CD4-positive, alpha-beta T cell (primary cell): ENCODE measurements at regions not wholly inside any gene's neighbourhood (a gene's known extent, or its start where the extent isn't known, plus 50 kb on each side); places are given as distances from the start of the nearest gene placed in this dataset.

Source experiments
- ATAC-seq: fragments of 200-7000 bp; cut with Tn5 transposase; one replicate; pipeline ENCODE4 v1.10.0; 2022; ENCODE audit warnings: mild to moderate bottlenecking; ENCODE audit not compliant: poor library complexity
- CTCF ChIA-PET: fragments of 350-600 bp; sonication (Branson Sonifier 250); formaldehyde crosslinking; loops from one replicate; lab custom pipeline; 2021; ENCODE audit warnings: antibody characterized with exemption, inconsistent platforms; lab: Charles Lee
- POLR2A ChIA-PET: fragments of 350-600 bp; sonication (Branson Sonifier 250); formaldehyde crosslinking; loops from one replicate; lab custom pipeline; 2021; ENCODE audit warnings: antibody characterized with exemption, inconsistent platforms; lab: Charles Lee
- DNase-seq, 14 experiments: peaks; one replicate each; pipeline ENCODE4 v3.0.0-alpha.2; 2013 to 2020; ENCODE audit warnings: mixed read lengths in 2 of 14
- H3K27ac ChIP-seq, 2 donors: one replicate each; pipeline versions ENCODE4 v1.5.1 to v1.7.0; 2013; ENCODE audit warnings: low read length in 2 of 2, low read depth in 1 of 2, mild to moderate bottlenecking in 1 of 2
- H3K27me3 ChIP-seq, 2 experiments: 1 replicate in 1 of 2; 2 replicates in 1 of 2; pipeline versions ENCODE4 v1.6.1 to v1.7.0; 2013; ENCODE audit warnings: low read length in 2 of 2, control low read depth in 1 of 2, mild to moderate bottlenecking in 1 of 2, moderate library complexity in 1 of 2; ENCODE audit not compliant: insufficient read depth in 2 of 2, control insufficient read depth in 1 of 2
- H3K36me3 ChIP-seq: one replicate; pipeline ENCODE4 v1.6.1; 2013; ENCODE audit warnings: low read length, control low read depth; ENCODE audit not compliant: insufficient read depth
- H3K4me1 ChIP-seq: one replicate; pipeline ENCODE4 v1.6.1; 2013; ENCODE audit warnings: low read length, control low read depth; ENCODE audit not compliant: insufficient read depth
- H3K4me3 ChIP-seq: one replicate; pipeline ENCODE4 v1.5.1; 2013; ENCODE audit warnings: mild to moderate bottlenecking, low read length, moderate library complexity
- H3K9me3 ChIP-seq, 2 experiments: 1 replicate in 1 of 2; 2 replicates in 1 of 2; pipeline versions ENCODE4 v1.6.1 to v1.7.0; 2013; ENCODE audit warnings: low read length in 2 of 2, mild to moderate bottlenecking in 2 of 2, control low read depth in 1 of 2, moderate library complexity in 1 of 2; ENCODE audit not compliant: control insufficient read depth in 1 of 2, insufficient read depth in 1 of 2
- H3K27ac Mint-ChIP-seq: one replicate; pipeline ENCODE4 v1.8.0; 2020; ENCODE audit warnings: mixed read lengths
- H3K27me3 Mint-ChIP-seq: one replicate; pipeline ENCODE4 v1.8.0; 2021; ENCODE audit warnings: mixed read lengths
- H3K36me3 Mint-ChIP-seq: one replicate; pipeline ENCODE4 v1.8.0; 2021; ENCODE audit warnings: low read depth, mixed read lengths
- H3K4me1 Mint-ChIP-seq: one replicate; pipeline ENCODE4 v1.8.0; 2021; ENCODE audit warnings: low read depth, mixed read lengths
- H3K4me3 Mint-ChIP-seq: one replicate; pipeline ENCODE4 v1.8.0; 2020; ENCODE audit warnings: mild to moderate bottlenecking, mixed read lengths
- H3K9me3 Mint-ChIP-seq: one replicate; pipeline ENCODE4 v1.8.0; 2020; ENCODE audit warnings: mixed read lengths
- CTCF ChIP-seq: fragments of 200-600 bp; IDR thresholded peaks from one replicate; pipeline ENCODE4 v1.8.0; 2022; ENCODE audit warnings: antibody characterized with exemption, mild to moderate bottlenecking
- intact Hi-C, 2 experiments: fragments of 100-400 bp; cut with DNase I in 1 of 2; cut with micrococcal nuclease in 1 of 2; formaldehyde crosslinking; loops; one replicate each; pipeline versions ENCODE4 v1.15.1 to v1.9.0; 2023 to 2025; cut with DNase I, micrococcal nuclease

GRCh38 chr3:67296039-67296892, 298.2 kb downstream of the KBTBD8 start:
- no peaks in the 10 kb centered on the region for H3K4me1 ChIP-seq
- no peaks in the 10 kb centered on the region for H3K4me1 Mint-ChIP-seq
- DNase-seq = no peak
- intact Hi-C loops = no loop called here
- ChIA-PET POLR2A (no interaction called here), CTCF (no interaction called here)
- H3K4me3 Mint-ChIP-seq = no peak overlapping the region
- H3K27ac ChIP-seq = no peak overlapping the region
- H3K9me3 Mint-ChIP-seq = no peaks in the 10 kb centered on the region
- no peak overlapping the region for H3K27ac Mint-ChIP-seq
- no peak for ATAC-seq
- no peak for TF ChIP-seq CTCF
- H3K36me3 ChIP-seq = no peaks in the 10 kb centered on the region
- no peak overlapping the region for H3K4me3 ChIP-seq
- H3K27me3 ChIP-seq = no peaks in the 10 kb centered on the region
- H3K9me3 ChIP-seq = no peaks in the 10 kb centered on the region
- H3K27me3 Mint-ChIP-seq = no peaks in the 10 kb centered on the region
- no peaks in the 10 kb centered on the region for H3K36me3 Mint-ChIP-seq

- no peaks in the 10 kb centered on the region for H3K36me3 Mint-ChIP-seq
These were observed 299.8 kb downstream of the KBTBD8 start for GRCh38 chr3:67297715-67298475.

GRCh38 chr3:67301556-67301955, 303.4 kb downstream of the KBTBD8 start:
- no peak overlapping the region for H3K4me3 Mint-ChIP-seq
- Histone ChIP-seq H3K4me3 (no peak overlapping the region), H3K27me3 (no peaks in the 10 kb centered on the region), H3K27ac (no peak overlapping the region), H3K9me3 (no peaks in the 10 kb centered on the region), H3K36me3 (no peaks in the 10 kb centered on the region), H3K4me1 (no peaks in the 10 kb centered on the region)
- ChIA-PET CTCF (no interaction called here), POLR2A (no interaction called here)
- ATAC-seq = no peak
- no peaks in the 10 kb centered on the region for H3K36me3 Mint-ChIP-seq
- no peak for TF ChIP-seq CTCF
- H3K9me3 Mint-ChIP-seq = no peaks in the 10 kb centered on the region
- no peaks in the 10 kb centered on the region for H3K27me3 Mint-ChIP-seq
- H3K27ac Mint-ChIP-seq = no peak overlapping the region
- H3K4me1 Mint-ChIP-seq = no peaks in the 10 kb centered on the region
- intact Hi-C loops = no loop called here
- no peak for DNase-seq

More at GRCh38 chr3:67297715-67298475, 299.8 kb downstream of the KBTBD8 start:
- Mint-ChIP-seq H3K27ac (no peak overlapping the region), H3K27me3 (no peaks in the 10 kb centered on the region), H3K4me3 (no peak overlapping the region), H3K4me1 (no peaks in the 10 kb centered on the region), H3K9me3 (no peaks in the 10 kb centered on the region)
- DNase-seq (no peak), ATAC-seq (no peak)
- ChIA-PET POLR2A (no interaction called here), CTCF (no interaction called here)
- Histone ChIP-seq H3K27ac (no peak overlapping the region), H3K4me3 (no peak overlapping the region), H3K4me1 (no peaks in the 10 kb centered on the region), H3K27me3 (no peaks in the 10 kb centered on the region), H3K9me3 (no peaks in the 10 kb centered on the region), H3K36me3 (no peaks in the 10 kb centered on the region)
- intact Hi-C loops = no loop called here
- TF ChIP-seq CTCF = no peak
